Tibial artery (tissue), 4 donors: ENCODE measurements at regions not wholly inside any gene's neighbourhood (a gene's known extent, or its start where the extent isn't known, plus 50 kb on each side); places are given as distances from the start of the nearest gene placed in this dataset.

Experiments used
- DNase-seq, 2 donors: peaks; one replicate each; pipeline ENCODE4 v3.0.0-alpha.2; 2019
- H3K27ac ChIP-seq, 2 donors: fragments of 200-600 bp; sonication (generic) in 1 of 2; 1 replicate in 1 of 2; 2 replicates in 1 of 2; pipeline ENCODE4 v1.5.1; 2018 to 2019; ENCODE audit warnings: mild to moderate bottlenecking in 1 of 2
- H3K27me3 ChIP-seq, 2 donors: fragments of 200-600 bp; sonication (generic) in 1 of 2; one replicate each; pipeline versions ENCODE4 v1.5.1 to v1.6.0; 2016 to 2019
- H3K36me3 ChIP-seq, 3 donors: fragments of 200-600 bp; sonication (generic) in 2 of 3; one replicate each; pipeline ENCODE4 v1.5.1; 2016 to 2019; ENCODE audit warnings: mild to moderate bottlenecking in 2 of 3
- H3K4me1 ChIP-seq, 4 donors: fragments of 200-600 bp; sonication (generic) in 2 of 4; 1 replicate in 3 of 4; 2 replicates in 1 of 4; pipeline ENCODE4 v1.5.1; 2016 to 2019
- H3K4me3 ChIP-seq, 2 donors: fragments of 200-600 bp; sonication (generic) in 1 of 2; 1 replicate in 1 of 2; 2 replicates in 1 of 2; pipeline ENCODE4 v1.5.1; 2018 to 2019; ENCODE audit warnings: mild to moderate bottlenecking in 2 of 2
- H3K9me3 ChIP-seq, 3 donors: fragments of 200-600 bp; sonication (generic) in 1 of 3; one replicate each; pipeline ENCODE4 v1.5.1; 2016 to 2019
- CTCF ChIP-seq, 2 experiments: fragments of 200-600 bp in 1 of 2; fragments of 450-650 bp in 1 of 2; IDR thresholded peaks; one replicate each; pipeline ENCODE4 v1.5.1; 2017 to 2019; ENCODE audit warnings: antibody characterized with exemption in 2 of 2, mild to moderate bottlenecking in 1 of 2, moderate library complexity in 1 of 2
- intact Hi-C: fragments of 100-400 bp; cut with DNase I; formaldehyde crosslinking; loops from one replicate; pipeline ENCODE4 v1.15.0; 2023; ENCODE audit warnings: low total_unique reads

- DNase-seq: no peak
- TF ChIP-seq CTCF (IDR thresholded peaks at IDR 0.05): no peak
- Histone ChIP-seq H3K27ac (no peak overlapping the region), H3K27me3 (no peaks in the 10 kb centered on the region), H3K9me3 (peaks cover 0 to 4% (median 0%) of the 10 kb centered on the region in 3 donors), H3K4me3 (no peak overlapping the region), H3K36me3 (no peaks in the 10 kb centered on the region), H3K4me1 (no peaks in the 10 kb centered on the region)
- intact Hi-C loops: no loop called here
Measured at GRCh38 chr9:81191222-81191621, 498.1 kb downstream of the TLE1 start.

GRCh38 chr9:81190659-81191058, 498.7 kb downstream of the TLE1 start:
- peaks cover 0 to 4% (median 0%) of the 10 kb centered on the region in 3 donors for H3K9me3 ChIP-seq
- no peaks in the 10 kb centered on the region for H3K27me3 ChIP-seq
- H3K36me3 ChIP-seq: no peaks in the 10 kb centered on the region
- no peak overlapping the region for H3K4me3 ChIP-seq
- no peak overlapping the region for H3K27ac ChIP-seq
- no peaks in the 10 kb centered on the region for H3K4me1 ChIP-seq
- intact Hi-C loops: no loop called here
- no peak for DNase-seq
- no peak for TF ChIP-seq CTCF (IDR thresholded peaks at IDR 0.05)

GRCh38 chr9:81183761-81184160, 505.6 kb downstream of the TLE1 start:
- DNase-seq: no peak
- no peak overlapping the region for H3K27ac ChIP-seq

GRCh38 chr9:81182431-81182830, 506.9 kb downstream of the TLE1 start:
- no peak for DNase-seq
- intact Hi-C loops: no loop called here
- no peaks in the 10 kb centered on the region for H3K9me3 ChIP-seq
- TF ChIP-seq CTCF (IDR thresholded peaks at IDR 0.05): no peak
- no peaks in the 10 kb centered on the region for H3K27me3 ChIP-seq
- no peaks in the 10 kb centered on the region for H3K4me1 ChIP-seq
- no peak overlapping the region for H3K4me3 ChIP-seq
- H3K36me3 ChIP-seq: no peaks in the 10 kb centered on the region
- no peak overlapping the region for H3K27ac ChIP-seq

More at GRCh38 chr9:81183761-81184160, 505.6 kb downstream of the TLE1 start:
- Histone ChIP-seq H3K4me3 (no peak overlapping the region), H3K4me1 (no peaks in the 10 kb centered on the region), H3K27me3 (no peaks in the 10 kb centered on the region), H3K36me3 (no peaks in the 10 kb centered on the region), H3K9me3 (no peaks in the 10 kb centered on the region)
- intact Hi-C loops: no loop called here
- no peak for TF ChIP-seq CTCF (IDR thresholded peaks at IDR 0.05)

- Histone ChIP-seq H3K9me3 (peaks cover 0 to 4% (median 0%) of the 10 kb centered on the region in 3 donors), H3K27ac (no peak overlapping the region), H3K4me3 (no peak overlapping the region), H3K36me3 (no peaks in the 10 kb centered on the region), H3K4me1 (no peaks in the 10 kb centered on the region), H3K27me3 (no peaks in the 10 kb centered on the region)
- intact Hi-C loops: no loop called here
- DNase-seq: no peak
- no peak for TF ChIP-seq CTCF (IDR thresholded peaks at IDR 0.05)
Measured at GRCh38 chr9:81174023-81174422, 515.3 kb downstream of the TLE1 start.

- H3K36me3 ChIP-seq: no peaks in the 10 kb centered on the region
- no peak overlapping the region for H3K4me3 ChIP-seq
- no peaks in the 10 kb centered on the region for H3K4me1 ChIP-seq
- no peaks in the 10 kb centered on the region for H3K27me3 ChIP-seq
- H3K9me3 ChIP-seq: peaks cover 0 to 4% (median 0%) of the 10 kb centered on the region in 3 donors
- TF ChIP-seq CTCF (IDR thresholded peaks at IDR 0.05): no peak
- intact Hi-C loops: no loop called here
- no peak for DNase-seq
- no peak overlapping the region for H3K27ac ChIP-seq
Measured at GRCh38 chr9:81171689-81172088, 517.7 kb downstream of the TLE1 start.
